Natural killer cell treated with Interleukin-12 subunit alpha and Interleukin-12 subunit beta and Interleukin-15 and Interleukin-18, amount 100 ng/mL, for 72 hours (primary cell): ENCODE measurements at regions not wholly inside any gene's neighbourhood (a gene's known extent, or its start where the extent isn't known, plus 50 kb on each side); places are given as distances from the start of the nearest gene placed in this dataset.

Experiments
- ATAC-seq, 2 donors: fragments of 150-1000 bp; cut with Tn5 transposase in 1 of 2; sonication (Bioruptor Pico), chemical (Tn5 transposase) in 1 of 2; 2 replicates each; pipeline ENCODE4 v1.10.0; 2021
- DNase-seq: peaks from one replicate; pipeline ENCODE4 v3.0.0; 2022; ENCODE audit warnings: low spot score
- H3K27ac Mint-ChIP-seq, 2 donors: 1 replicate in 1 of 2; 2 replicates in 1 of 2; pipeline ENCODE4 v1.8.0; 2022; ENCODE audit warnings: mixed read lengths in 2 of 2, mild to moderate bottlenecking in 1 of 2, moderate library complexity in 1 of 2
- H3K27me3 Mint-ChIP-seq, 2 donors: 1 replicate in 1 of 2; 2 replicates in 1 of 2; pipeline ENCODE4 v1.8.0; 2022; ENCODE audit warnings: mixed read lengths in 2 of 2
- H3K36me3 Mint-ChIP-seq: one replicate; pipeline ENCODE4 v1.8.0; 2022; ENCODE audit warnings: mixed read lengths
- H3K4me1 Mint-ChIP-seq, 2 donors: 1 replicate in 1 of 2; 2 replicates in 1 of 2; pipeline ENCODE4 v1.8.0; 2022; ENCODE audit warnings: low read depth in 2 of 2, mixed read lengths in 2 of 2, mild to moderate bottlenecking in 1 of 2
- H3K4me3 Mint-ChIP-seq: one replicate; pipeline ENCODE4 v1.8.0; 2022; ENCODE audit warnings: mixed read lengths
- H3K9me3 Mint-ChIP-seq: 2 replicates; pipeline ENCODE4 v1.8.0; 2022; ENCODE audit warnings: mixed read lengths

DNA sequence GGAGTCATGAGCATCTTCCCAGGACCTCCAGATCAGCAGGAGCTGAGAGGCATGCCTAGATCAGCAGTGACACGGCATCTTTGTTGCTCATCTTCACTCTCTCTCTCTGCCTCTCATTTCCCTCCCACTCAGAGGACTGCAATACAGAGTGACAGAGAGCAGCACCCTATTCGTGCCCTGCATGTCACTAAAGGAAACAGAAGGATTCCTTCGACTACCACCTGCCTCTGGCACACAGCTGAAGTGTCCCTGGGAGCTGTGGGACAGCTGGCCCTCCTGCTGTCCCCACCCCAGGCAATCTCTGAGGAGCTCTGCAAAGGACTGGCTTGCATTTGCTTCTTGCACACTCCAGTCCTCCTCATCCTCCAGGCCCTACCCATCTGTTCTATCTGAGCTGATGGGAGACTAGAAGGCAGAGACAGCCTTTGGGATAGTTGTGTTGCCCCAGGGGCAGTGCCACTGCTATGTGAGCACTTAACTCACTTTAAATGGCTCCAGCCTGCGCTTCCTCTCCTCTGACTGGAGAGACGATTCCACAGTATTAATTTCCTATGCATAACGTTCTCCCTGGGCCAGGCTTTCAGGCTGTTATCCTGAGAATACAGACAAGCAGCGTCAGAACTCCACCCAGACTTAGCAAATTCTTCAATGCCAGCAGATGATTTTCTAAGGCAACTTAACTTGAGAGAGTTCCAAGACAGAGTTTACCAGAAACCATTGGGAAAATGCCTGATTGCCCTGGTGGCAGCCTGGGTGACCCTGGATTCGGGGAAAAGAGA lies 167.6 kb upstream of the MAP1B start:
- Mint-ChIP-seq H3K4me1 (no peaks in the 10 kb centered on the region), H3K4me3 (no peak overlapping the region), H3K27ac (no peak overlapping the region), H3K9me3 (no peaks in the 10 kb centered on the region), H3K27me3 (peaks cover 5 to 14% of the 10 kb centered on the region in 2 donors), H3K36me3 (no peaks in the 10 kb centered on the region)
- no peak for DNase-seq
- no peak for ATAC-seq

DNA sequence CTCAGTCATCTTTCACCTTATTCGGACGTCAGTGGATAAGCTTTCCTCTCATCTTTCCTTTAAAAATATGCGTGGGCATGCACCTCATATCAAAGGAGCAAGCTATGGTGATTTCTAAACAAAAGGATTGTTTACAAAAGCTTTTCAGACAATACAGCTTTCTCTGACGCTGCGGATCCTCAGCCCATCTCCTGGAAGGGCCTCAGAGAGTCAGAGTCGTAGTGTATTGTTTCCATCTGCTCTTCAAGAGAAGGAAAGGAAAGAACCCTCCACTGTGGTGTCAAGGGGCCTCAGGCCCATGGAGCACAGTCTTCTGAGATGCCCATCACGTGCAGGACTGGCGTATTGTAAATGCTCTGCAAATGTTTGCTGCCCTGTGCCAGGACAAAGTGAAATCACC lies 163.4 kb upstream of the MAP1B start:
- DNase-seq (no peak), ATAC-seq (no peak)
- Mint-ChIP-seq H3K4me3 (no peak overlapping the region), H3K4me1 (no peaks in the 10 kb centered on the region), H3K27me3 (peaks cover 5 to 8% of the 10 kb centered on the region in 2 donors), H3K36me3 (no peaks in the 10 kb centered on the region), H3K9me3 (no peaks in the 10 kb centered on the region), H3K27ac (no peak overlapping the region)

DNA sequence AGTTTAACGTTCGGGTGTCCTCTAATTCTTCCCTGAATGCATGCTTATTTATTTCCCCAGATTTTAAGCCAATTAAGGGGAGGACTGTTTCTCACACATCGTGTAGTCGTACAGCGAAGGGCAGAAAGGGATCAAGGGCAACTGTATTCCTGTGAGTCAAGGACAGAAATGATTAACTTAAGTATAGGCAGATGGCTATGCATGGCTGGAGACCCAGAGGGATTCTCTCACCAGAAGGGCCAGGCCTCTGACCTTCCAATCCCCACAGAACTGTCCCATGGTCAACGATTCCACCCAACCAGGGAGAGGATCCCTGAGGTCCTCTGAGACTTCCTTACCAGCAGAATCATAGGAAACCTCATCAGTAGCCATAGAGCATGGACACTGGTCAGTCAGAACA lies 161.8 kb upstream of the MAP1B start:
- no peak for DNase-seq
- Mint-ChIP-seq H3K4me3 (no peak overlapping the region), H3K4me1 (no peaks in the 10 kb centered on the region), H3K27me3 (peaks cover 2 to 8% of the 10 kb centered on the region in 2 donors), H3K36me3 (no peaks in the 10 kb centered on the region), H3K9me3 (no peaks in the 10 kb centered on the region), H3K27ac (no peak overlapping the region)
- no peak for ATAC-seq

DNA sequence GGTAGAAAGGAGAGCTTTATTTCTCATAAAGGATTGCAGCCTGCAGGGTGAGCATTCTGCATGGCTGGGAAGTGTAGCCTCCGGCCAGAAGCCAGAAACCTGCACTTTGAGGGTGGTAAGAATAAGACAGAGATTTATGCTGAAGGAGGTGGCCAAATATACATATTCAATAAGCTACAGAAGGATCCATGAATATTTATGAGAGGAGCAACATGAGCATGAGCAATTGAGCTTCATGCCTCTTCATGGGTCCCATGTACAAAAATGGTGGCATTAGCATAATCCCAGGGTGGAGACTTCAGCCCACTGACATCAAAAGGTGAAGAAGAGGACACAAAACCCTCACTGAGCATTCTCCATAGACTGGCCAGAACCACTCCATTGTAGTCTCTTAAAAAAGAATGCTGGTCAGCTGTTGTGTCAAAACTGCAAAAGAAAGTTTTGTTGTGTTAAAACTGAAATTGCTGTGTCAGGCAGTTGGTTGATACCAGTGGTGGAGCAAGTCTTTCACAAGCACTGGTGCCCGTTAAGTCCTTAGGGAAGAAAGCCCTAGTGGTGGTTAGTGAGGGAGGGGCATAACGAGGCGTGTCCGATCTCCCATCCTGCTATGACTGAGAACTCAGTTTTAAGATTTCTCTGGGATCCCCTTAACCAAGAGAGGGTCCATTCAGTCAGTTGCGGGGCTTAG lies 160.8 kb upstream of the MAP1B start:
- ATAC-seq (no peak), DNase-seq (no peak)
- Mint-ChIP-seq H3K27me3 (peaks cover 2 to 8% of the 10 kb centered on the region in 2 donors), H3K36me3 (no peaks in the 10 kb centered on the region), H3K9me3 (no peaks in the 10 kb centered on the region), H3K27ac (no peak overlapping the region), H3K4me1 (no peaks in the 10 kb centered on the region), H3K4me3 (no peak overlapping the region)

DNA sequence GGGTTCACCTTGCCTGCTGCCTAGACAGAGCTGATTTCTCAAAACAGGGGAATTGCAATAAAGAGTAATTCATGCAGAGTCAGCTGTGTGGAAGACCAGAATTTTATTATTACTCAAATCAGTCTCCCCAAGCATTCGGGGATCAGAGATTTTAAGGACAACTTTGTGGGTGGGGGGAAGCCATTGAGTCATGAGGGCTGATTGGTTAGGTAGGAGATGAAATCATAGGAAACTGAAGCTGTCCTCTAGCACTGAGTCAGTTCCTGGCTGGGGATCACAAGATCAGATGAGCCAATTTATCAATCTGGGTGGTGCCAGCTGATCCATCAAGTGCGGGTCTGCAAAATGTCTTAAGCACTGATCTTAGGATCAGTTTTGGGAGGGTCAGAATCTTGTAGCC lies 159.1 kb upstream of the MAP1B start:
- Mint-ChIP-seq H3K4me1 (no peaks in the 10 kb centered on the region), H3K27ac (no peak overlapping the region), H3K36me3 (no peaks in the 10 kb centered on the region), H3K4me3 (no peak overlapping the region), H3K27me3 (peaks cover 4 to 16% of the 10 kb centered on the region in 2 donors), H3K9me3 (no peaks in the 10 kb centered on the region)
- DNase-seq (no peak), ATAC-seq (no peak)

DNA sequence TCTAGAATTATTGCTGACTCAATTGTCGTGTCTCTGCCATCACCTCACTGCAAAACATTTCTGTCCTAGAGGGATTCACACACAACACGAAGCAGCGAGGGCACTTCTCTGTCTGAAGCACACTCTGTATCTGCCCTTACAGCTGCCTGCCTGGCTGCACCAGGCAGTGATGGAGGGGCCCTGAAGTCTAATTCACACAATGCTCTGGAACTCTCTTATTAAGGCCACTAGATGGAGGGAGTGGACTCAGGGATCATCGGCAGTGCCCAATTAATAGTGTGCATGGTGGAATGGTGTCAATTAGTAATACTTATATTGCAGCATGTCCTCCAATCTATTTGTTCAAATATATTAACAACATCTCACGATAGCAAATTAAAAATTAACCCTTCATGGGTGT lies 157.5 kb upstream of the MAP1B start:
- Mint-ChIP-seq H3K27ac (no peak overlapping the region), H3K9me3 (no peaks in the 10 kb centered on the region), H3K4me1 (no peaks in the 10 kb centered on the region), H3K27me3 (peaks cover 6 to 10% of the 10 kb centered on the region in 2 donors), H3K36me3 (no peaks in the 10 kb centered on the region), H3K4me3 (no peak overlapping the region)
- no peak for ATAC-seq
- DNase-seq = no peak

DNA sequence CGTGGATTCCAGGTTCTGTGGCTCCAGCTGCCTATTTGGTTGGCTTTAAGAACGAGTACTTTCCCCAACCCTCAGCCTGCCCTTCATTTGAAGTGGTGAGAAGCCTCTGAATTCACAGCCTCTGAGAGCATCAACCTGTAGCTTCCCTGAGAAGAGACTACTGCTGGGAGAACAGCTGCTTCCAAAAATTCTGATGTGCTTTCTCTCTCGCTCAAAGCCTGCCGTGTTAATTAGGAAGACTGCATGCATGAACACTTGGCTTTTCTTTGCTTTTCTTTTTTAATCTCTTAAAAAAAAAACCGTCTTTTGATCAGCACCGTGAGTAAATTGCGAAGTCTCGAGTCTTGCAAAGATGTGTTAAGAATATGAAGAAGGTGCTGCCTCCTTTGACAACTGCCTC lies 153.4 kb upstream of the MAP1B start:
- H3K4me1 Mint-ChIP-seq = no peaks in the 10 kb centered on the region
- peaks cover 7 to 8% of the 10 kb centered on the region in 2 donors for H3K27me3 Mint-ChIP-seq
- ATAC-seq (no peak), DNase-seq (no peak)
- no peaks in the 10 kb centered on the region for H3K9me3 Mint-ChIP-seq
- H3K4me3 Mint-ChIP-seq = no peak overlapping the region
- H3K36me3 Mint-ChIP-seq = no peaks in the 10 kb centered on the region
- no peak overlapping the region for H3K27ac Mint-ChIP-seq

DNA sequence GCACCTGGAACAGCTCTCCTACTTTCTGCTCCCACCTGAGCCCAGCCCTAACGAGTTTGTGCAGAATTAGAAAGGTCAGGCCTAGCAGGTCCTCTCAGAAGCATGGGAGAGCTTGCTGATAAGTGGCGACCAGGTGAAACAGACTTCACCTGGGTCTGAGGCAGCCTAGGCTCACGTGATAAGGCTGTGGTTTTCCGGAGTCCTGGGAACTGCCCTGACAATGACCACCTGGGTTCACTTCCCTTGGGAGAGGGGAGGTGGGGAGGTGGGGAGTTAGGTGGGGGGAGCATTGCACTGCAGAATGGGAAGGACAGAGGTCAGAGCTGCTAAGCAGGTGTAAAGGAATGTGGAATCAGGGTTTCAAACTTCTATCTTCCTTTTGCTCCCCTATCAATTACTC lies 152.9 kb upstream of the MAP1B start:
- H3K36me3 Mint-ChIP-seq = no peaks in the 10 kb centered on the region
- DNase-seq (no peak), ATAC-seq (no peak)
- no peaks in the 10 kb centered on the region for H3K4me1 Mint-ChIP-seq
- H3K27ac Mint-ChIP-seq = no peak overlapping the region
- peaks cover 7 to 8% of the 10 kb centered on the region in 2 donors for H3K27me3 Mint-ChIP-seq
- H3K9me3 Mint-ChIP-seq = no peaks in the 10 kb centered on the region
- no peak overlapping the region for H3K4me3 Mint-ChIP-seq

DNA sequence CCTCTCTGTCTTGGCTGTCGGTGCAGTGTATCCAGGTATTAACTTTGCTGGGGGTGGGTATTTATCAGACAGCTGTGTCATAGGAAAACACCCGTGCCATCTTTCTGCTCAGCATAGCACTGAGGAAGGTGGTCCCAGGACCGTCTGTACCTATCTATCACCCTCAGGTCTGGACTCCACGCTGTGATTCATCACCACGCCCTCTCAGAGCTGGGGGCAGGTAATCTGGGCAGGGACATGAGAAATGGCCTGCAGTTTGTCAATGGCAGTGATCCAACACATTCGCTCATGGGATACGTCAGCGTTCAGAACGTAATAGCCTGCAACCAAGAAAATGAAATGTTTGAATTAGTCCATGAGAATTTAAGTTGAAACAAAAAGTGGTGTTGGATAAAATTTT lies 151.6 kb upstream of the MAP1B start:
- no peak overlapping the region for H3K27ac Mint-ChIP-seq
- no peak for DNase-seq
- H3K27me3 Mint-ChIP-seq = peaks cover 7 to 8% of the 10 kb centered on the region in 2 donors
- no peaks in the 10 kb centered on the region for H3K9me3 Mint-ChIP-seq
- no peak overlapping the region for H3K4me3 Mint-ChIP-seq
- no peaks in the 10 kb centered on the region for H3K4me1 Mint-ChIP-seq
- no peak for ATAC-seq
- H3K36me3 Mint-ChIP-seq = no peaks in the 10 kb centered on the region

DNA sequence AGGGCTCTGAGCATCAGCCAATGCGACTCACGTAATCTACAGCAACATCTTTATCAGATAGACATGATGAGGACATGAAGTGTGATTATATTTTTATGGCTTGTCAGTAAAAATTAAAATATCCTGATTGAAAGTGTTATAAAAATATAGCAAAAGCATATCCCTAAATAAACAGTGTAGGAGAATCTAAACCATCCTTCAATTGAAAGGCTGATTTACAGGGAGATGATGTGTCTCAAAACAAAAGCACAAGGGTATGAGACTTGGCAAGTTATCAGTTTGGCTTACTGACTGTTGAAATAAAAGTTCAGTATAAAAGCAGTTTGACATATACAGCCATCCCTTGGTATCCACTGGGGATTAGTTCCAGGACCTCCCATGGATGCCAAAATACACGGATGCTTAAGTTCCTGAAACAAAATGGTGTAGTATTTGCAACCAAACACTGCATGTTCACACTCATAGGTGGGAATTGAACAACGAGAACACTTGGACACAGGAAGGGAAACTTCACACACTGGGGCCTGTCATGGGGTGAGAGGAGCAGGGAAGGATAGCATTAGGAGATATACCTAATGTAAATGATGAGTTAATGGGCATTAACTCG lies 149.9 kb upstream of the MAP1B start:
- no peak for DNase-seq
- no peak for ATAC-seq
- Mint-ChIP-seq H3K36me3 (no peaks in the 10 kb centered on the region), H3K9me3 (no peaks in the 10 kb centered on the region), H3K4me3 (no peak overlapping the region), H3K27ac (no peak overlapping the region), H3K27me3 (peaks cover 6 to 8% of the 10 kb centered on the region in 2 donors), H3K4me1 (no peaks in the 10 kb centered on the region)

DNA sequence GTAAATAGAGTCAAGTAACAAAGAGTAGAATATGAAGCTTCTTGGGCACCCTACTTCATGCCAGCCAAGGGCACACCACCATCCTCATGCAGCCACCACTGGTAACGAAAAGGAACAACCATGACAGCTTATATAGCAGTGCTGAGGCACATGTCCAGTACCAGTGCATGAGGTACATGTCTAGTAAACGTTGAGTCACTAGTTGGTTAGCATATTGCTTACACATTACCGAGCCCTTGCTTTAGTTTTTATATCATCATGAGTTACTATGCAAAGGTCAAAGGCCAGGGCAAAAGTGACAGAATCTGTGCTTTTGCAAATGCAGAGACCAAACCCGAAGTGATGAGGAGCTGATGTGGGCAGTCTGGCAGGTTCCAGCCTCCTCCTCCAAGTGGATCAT lies 147.1 kb upstream of the MAP1B start:
- DNase-seq (no peak), ATAC-seq (no peak)

DNA sequence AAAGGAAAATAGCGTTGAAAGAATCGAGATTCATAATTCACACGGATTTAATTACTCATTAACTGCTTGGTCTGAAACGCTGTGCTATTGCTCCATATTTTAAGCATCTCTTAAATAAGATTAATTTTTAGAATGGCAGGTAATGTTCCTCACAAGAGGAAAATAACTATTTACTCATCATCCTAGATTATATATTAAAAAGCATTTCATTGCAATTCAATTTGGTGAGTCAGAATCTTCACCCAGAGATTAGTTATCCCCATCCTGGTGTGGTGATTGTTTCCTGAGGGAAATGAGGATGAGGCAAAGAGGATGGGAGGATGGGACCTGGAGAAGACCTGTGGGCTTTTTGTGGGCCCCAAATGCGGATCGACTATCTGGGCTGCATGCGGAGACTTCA lies 145.5 kb upstream of the MAP1B start:
- DNase-seq = no peak
- H3K27ac Mint-ChIP-seq = no peak overlapping the region
- no peaks in the 10 kb centered on the region for H3K36me3 Mint-ChIP-seq
- peaks cover 2% of the 10 kb centered on the region for H3K9me3 Mint-ChIP-seq
- no peaks in the 10 kb centered on the region for H3K4me1 Mint-ChIP-seq
- H3K4me3 Mint-ChIP-seq = no peak overlapping the region
- peaks cover 5 to 11% of the 10 kb centered on the region in 2 donors for H3K27me3 Mint-ChIP-seq
- no peak for ATAC-seq

More for the DNA sequence above, 147.1 kb upstream of the MAP1B start:
- peaks cover 3 to 11% of the 10 kb centered on the region in 2 donors for H3K27me3 Mint-ChIP-seq
- H3K9me3 Mint-ChIP-seq = no peaks in the 10 kb centered on the region
- no peak overlapping the region for H3K27ac Mint-ChIP-seq
- H3K4me1 Mint-ChIP-seq = no peaks in the 10 kb centered on the region
- H3K4me3 Mint-ChIP-seq = no peak overlapping the region
- H3K36me3 Mint-ChIP-seq = no peaks in the 10 kb centered on the region

DNA sequence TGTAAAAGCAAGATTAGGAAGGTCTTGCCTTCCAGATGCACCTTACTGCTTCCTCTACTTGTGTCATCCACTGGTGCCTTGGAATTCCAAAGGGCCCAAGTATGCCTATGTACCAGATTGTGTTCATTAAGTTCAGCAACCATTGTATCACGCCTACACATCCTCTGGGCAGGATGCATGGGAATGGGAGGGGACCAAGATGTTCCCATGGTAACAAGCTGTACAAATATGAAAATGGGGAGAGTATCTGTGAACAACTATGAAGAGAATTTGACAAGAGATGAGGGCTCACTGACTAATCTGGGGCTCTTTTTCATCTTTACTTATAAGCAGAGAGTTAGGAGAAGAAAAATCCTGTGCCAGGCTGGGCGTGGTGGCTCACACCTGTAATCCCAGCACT lies 137.8 kb upstream of the MAP1B start:
- Mint-ChIP-seq H3K4me3 (no peak overlapping the region), H3K27ac (no peak overlapping the region), H3K27me3 (peaks cover 20 to 42% of the 10 kb centered on the region in 2 donors), H3K36me3 (no peaks in the 10 kb centered on the region), H3K4me1 (no peaks in the 10 kb centered on the region), H3K9me3 (peaks cover 2% of the 10 kb centered on the region)
- ATAC-seq (no peak), DNase-seq (no peak)

DNA sequence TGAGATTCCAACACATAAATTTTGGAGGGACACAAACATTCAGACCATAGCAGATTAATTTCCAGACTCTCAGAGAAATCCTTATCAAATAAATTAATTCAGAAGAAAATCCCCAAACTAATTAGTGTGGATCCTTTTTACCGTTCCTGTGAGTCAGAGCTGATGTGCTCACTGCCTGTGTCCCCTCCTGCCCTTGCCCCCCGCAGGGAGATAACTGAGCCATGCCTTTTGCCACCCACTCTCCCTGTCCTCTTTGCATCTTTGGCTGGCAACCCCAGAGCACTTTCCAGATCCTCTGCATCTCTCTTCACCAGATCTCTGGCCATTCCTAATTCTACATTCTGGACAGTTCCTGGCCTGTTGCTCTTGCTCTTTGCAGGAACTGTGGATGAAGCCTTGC lies 135.4 kb upstream of the MAP1B start:
- ATAC-seq (no peak), DNase-seq (no peak)
- H3K9me3 Mint-ChIP-seq = no peaks in the 10 kb centered on the region
- no peak overlapping the region for H3K4me3 Mint-ChIP-seq
- H3K27ac Mint-ChIP-seq = no peak overlapping the region
- H3K36me3 Mint-ChIP-seq = no peaks in the 10 kb centered on the region
- no peaks in the 10 kb centered on the region for H3K4me1 Mint-ChIP-seq
- peaks cover 22 to 60% of the 10 kb centered on the region in 2 donors for H3K27me3 Mint-ChIP-seq
